Lower leg skin (tissue), 3 donors: ENCODE measurements at regions not wholly inside any gene's neighbourhood (a gene's known extent, or its start where the extent isn't known, plus 50 kb on each side); places are given as distances from the start of the nearest gene placed in this dataset.

Source experiments
- CTCF ChIP-seq, 3 donors: fragments of 450-650 bp; IDR thresholded peaks; one replicate each; pipeline ENCODE4 v1.5.1; 2016; ENCODE audit warnings: antibody characterized with exemption in 3 of 3, mild to moderate bottlenecking in 3 of 3, moderate library complexity in 2 of 3
- POLR2A ChIP-seq, 2 donors: fragments of 450-650 bp; IDR thresholded peaks; one replicate each; pipeline ENCODE4 v1.6.1; 2016 to 2017; ENCODE audit warnings: antibody characterized with exemption in 2 of 2, mild to moderate bottlenecking in 1 of 2, moderate library complexity in 1 of 2

DNA sequence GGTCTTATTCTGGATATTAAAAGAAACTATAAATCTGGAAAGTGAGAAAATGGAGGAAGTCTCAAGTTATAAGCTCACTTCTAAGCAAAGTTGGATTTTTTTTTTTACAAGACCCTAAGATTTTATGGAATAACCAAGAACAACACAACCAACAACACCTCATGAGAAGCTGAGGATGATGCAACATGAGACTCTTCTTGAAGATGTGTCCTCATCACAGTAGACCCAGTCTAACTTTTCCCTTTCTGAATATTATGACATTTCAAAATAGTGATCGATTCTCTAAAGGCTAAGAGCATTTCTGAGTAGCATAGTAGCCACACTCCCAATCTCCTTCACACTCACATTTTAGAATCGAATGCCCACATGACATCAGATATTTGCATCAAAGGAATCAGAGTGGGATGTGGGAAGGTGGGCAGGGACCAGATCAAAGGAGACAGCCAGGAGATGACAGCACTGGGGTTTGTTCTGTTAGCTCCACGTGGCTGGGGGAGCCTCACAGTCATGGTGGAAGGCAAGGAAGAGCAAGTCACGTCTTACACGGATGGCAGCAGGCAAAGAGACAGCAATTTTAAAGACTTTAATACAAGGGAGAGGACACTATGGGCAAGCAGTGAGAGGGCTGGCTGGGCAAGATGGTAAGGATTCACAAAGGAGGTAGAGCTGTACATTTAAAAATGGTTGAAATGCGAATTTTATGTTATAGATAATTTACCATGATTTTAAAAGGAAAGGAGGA, 90.7 kb upstream of the MYL2 start:
- TF ChIP-seq CTCF (IDR thresholded peaks at IDR 0.05) (no peak), POLR2A (IDR thresholded peaks at IDR 0.05) (no peak)
